Activated CD4-positive, alpha-beta T cell treated with anti-CD3 and anti-CD28 coated beads, Interleukin-2, amount 50 U/mL, for 24 hours (primary cell): ENCODE measurements at regions not wholly inside any gene's neighbourhood (a gene's known extent, or its start where the extent isn't known, plus 50 kb on each side); places are given as distances from the start of the nearest gene placed in this dataset.

ENCODE experiments used
- DNase-seq, 2 donors: peaks; one replicate each; pipeline ENCODE4 v3.0.0-alpha.2; 2020; ENCODE audit warnings: low read depth in 1 of 2, low spot score in 1 of 2

DNA sequence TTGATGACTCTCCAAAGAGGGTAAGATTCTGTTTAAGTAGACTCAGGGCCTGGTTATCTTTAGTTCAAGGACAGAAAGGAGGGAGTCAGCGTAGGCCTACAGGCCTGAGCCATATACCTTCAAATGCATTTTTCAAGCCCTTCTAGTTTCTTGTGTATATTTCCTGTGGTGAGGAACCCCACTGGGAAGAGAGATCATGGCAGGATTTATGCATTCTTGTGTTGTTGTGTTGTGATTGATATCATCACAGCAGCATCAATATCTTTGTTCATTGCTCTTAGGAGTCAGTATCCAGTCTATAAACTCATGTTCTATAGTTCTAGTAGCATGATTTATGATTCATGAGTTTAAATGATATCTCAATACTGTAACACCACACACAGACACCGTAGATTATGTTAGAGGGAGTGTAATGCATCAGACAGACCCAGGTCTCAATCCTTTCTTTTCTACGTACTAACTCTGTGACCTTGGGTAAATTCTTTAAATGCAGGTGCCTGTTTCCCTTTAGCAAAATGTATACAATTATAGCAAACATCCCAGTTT is 427.5 kb downstream of the PDCD6IP start:
- DNase-seq, result no peak

DNA sequence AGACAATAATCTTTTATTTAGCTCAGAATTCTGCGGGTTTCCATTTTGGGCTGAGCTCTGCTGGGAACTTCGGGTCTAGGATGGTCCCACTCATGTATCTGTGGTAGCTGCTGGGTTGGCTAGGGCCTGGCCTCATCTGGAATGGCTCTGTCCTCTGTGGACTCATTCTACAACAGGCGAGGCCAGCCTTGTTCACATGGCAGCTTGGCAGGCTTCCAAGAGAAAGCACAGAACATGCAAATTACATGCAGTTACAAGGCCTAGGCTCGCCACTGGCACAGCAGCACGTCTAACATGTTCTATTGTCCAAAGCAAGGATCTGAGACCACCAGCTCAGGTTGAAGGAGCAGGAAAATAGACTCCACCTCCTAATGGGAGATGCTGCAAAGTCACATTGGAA is 431.4 kb downstream of the PDCD6IP start:
- DNase-seq, result no peak

DNA sequence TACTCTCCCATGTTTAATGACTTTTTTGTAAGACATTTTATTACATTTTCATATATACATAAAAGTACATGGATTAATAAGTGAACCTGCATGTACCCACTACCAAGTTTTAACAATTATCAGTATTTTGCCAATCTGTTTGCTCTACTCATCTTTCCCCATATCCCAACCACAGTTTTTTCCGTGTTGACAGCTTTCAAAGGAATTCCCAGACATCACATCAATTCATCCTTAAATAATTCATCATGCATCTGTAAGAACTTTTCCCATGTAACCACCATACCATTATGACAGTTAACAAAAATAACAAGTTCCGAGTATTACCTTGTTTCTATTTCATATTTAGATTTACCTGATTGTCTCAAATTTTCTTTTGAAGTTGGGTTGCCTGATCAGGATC is 436.7 kb downstream of the PDCD6IP start:
- no peak for DNase-seq

DNA sequence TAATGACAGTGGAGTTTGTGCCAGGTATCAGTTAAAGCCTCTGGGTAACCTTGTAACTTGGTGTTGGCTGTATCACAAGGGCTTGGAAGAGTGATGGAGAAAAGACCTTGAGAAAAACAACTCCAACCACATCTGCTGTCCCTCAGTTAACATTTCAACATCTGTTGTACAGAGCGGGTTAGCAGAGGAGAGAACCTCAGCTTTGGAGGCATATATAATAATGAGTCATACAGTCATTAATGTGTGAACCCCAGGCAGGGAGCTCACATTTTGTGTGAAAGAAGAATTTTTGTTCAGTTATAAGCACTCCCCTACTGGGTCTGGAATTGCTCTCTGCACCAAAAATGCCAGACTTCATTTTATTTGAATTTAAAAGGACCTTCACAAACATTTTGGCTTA is 439.5 kb downstream of the PDCD6IP start:
- DNase-seq, result no peak

GRCh38 chr3:34238407-34238806 is 440.0 kb downstream of the PDCD6IP start:
- DNase-seq, result no peak

- DNase-seq, result no peak
These were observed 440.9 kb downstream of the PDCD6IP start for GRCh38 chr3:34239287-34239686.

- DNase-seq, result no peak
These were observed 441.4 kb downstream of the PDCD6IP start for GRCh38 chr3:34239875-34240274.

- no peak for DNase-seq
These were observed 449.0 kb downstream of the PDCD6IP start for GRCh38 chr3:34247401-34247800.

DNA sequence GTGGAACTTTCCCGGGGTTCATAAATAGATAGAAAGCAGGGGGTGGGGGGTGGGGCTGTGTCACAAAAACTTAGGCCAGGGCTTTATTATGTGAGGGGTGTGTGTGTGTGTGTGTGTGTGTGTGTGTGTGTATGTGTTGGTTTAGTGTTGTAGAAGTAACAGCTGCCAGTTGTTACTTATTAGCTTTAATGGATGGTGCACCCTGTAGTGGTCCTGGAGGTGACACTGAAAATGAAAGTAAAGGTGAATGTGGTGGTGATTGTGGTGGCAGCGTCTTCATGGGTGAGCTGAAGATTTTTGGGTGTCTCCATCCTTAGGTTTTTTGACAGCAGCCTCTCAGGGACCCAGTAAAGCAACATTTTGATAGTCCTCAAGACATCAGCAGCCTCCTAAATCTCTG is 449.9 kb downstream of the PDCD6IP start:
- DNase-seq, result no peak

GRCh38 chr3:34254285-34254684 is 455.9 kb downstream of the PDCD6IP start:
- no peak for DNase-seq

GRCh38 chr3:34256021-34256420 is 457.6 kb downstream of the PDCD6IP start:
- DNase-seq, result no peak

DNA sequence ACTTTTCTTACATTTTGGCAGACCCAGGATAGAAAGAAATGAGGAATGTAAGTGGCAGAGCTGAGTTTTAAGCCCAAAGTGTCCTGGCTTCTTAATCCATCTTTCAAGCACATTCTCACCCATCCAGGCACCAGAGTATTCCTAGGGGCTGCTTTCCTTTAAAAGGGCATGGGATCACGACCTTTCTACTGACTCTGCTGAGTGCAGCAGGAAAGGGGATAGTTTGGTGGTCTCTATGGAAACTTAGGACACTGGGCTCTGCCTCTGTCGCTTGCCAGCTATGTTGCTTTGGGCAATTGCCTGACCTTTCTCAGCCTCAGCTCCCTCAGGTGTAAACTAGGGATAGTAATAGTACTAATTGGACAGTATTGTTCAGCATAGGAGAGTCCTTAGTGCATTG is 458.4 kb downstream of the PDCD6IP start:
- DNase-seq, result no peak

DNA sequence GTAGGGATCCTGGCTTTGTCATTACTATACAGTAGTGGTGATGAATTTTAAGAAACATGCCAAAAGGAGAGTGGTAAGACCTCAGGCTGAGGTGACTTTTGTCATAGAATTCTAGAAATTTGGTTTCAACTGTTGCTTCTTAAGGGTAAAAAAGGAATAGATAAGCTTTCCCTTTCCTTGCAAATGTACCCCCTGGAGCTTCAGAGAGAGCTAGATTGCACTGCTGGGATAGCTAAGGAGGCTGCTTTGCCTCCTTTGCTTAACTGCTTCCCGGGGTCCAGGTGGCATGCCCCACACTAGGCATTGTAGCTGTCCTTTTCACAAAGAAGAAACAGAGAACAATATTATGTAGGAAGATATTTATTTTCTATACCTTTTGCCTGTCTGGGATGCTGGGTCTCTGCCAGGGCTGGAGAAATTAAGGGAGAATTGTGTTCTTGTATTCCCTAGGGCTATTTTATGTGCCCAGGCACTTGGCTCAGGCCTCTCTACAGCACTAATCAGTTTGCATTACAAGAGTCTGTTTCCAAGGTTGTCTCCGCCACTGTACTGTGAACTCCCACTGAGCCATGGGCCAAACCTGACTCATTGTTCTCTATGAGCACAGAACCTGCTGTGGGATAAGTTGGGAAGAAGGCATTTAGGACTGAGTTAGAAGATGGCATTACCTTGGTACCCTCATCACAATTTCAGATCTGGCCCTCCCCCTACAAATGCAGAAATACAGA is 460.0 kb downstream of the PDCD6IP start:
- DNase-seq, result no peak

GRCh38 chr3:34260271-34261000 is 462.0 kb downstream of the PDCD6IP start:
- peak in 1 of 2 donors; percentile 4 for DNase-seq

GRCh38 chr3:34261001-34261385 is 462.6 kb downstream of the PDCD6IP start:
- DNase-seq, result no peak

DNA sequence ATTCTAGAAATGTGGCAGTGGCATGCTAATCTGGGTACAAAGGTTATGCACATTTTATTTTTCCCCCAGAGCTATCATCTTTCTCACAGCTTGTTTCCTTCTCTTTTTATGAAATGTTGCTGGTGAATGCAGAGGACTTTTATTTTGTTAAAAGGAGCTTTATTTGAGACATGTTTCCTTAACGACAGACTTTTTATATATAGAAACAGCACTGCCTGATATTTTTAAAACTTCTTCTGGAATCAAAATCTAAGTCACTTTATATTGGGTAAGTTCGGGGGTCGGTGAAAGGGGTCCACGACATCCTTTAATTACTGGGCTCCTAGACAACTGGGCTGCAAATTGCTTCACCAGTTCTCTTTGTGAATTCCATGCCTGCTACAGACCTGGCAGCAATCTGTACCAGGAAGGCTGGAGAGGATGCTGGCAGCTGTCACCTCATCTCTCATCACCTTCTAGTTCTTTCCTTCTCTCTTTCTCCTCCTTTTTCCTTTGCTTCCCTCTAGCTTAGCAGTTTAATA is 464.7 kb downstream of the PDCD6IP start:
- DNase-seq, result no peak

- DNase-seq, result no peak
These were observed 466.1 kb downstream of the PDCD6IP start for GRCh38 chr3:34264337-34265041.

GRCh38 chr3:34267088-34267487 is 468.7 kb downstream of the PDCD6IP start:
- DNase-seq, result no peak

DNA sequence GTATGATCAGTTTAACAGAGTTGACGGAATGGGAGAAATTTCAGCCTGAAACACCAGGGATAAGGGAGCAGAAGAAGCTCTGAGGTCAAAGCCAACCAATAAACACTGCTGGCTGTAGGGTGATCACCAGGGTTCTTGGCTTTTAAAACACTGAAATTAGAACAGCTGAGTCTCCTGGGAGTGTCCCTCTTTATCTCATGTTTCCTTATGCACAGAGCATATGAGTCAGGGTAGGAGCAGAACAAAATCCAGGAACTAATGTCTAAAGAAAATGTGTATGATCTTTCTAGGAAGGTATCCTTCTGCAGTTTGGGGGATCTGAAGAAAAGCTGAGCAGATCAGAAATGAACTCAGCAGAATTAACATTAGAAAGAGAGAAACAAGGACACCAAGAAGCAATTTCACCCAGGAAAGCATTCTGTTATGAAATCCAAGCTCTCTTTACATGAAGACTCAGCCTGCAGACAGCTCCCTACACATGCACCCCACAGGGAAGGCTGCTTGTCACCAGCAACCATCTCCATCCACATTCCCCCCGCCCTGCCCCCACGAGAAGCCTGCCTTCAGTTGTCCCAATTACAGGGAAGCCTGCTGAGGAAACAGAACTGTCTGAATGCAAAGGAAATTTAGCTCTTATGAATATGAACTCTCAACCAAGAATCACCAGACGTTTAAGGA is 469.7 kb downstream of the PDCD6IP start:
- no peak for DNase-seq

DNA sequence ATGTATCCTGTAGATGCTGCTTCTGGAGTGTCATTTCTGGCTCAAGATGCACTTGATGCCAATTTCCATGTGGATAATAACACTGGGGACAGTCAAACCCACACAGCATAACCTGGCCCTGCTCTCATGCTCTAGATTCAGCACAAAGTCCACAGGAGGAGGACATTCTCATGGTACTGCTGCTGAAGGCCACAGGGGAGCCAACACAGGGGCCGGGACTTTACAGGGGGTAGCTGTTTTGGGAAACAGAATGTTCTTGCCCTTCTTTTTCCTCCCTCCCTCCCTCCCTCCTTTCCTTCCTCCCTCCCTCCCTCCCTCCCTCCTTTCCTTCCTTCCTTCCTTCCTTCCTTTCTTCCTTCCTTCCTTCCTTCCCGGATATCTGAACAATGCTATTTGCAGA is 477.4 kb downstream of the PDCD6IP start:
- no peak for DNase-seq

DNA sequence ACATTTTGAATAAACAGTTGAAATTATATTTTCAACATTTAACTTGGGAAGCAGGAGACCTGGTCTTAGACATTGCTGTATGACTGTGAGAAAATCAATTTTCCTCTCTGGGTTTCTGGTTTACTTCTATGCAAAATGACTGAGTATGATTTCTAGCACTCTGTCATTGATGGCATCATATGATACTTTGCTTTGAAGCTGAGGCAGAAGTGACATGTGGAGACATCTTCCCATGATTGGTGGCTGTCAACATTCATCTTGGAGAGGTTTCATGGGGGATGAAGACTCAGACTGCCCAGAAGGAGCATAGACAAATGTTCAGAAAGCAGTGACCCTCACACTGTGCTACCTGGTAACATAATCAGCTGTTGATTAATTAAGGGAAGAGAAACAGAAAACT is 477.9 kb downstream of the PDCD6IP start:
- DNase-seq, result no peak
